ENCODE measurements at regions not wholly inside any gene's neighbourhood (a gene's known extent, or its start where the extent isn't known, plus 50 kb on each side); places are given as distances from the start of the nearest gene placed in this dataset.

- H4K20me1 ChIP-seq (replicated peaks; ENCODE audit: control insufficient read depth, insufficient read depth, low read length), result no peaks in the 10 kb centered on the region
- ATAC-seq, result no peak
- POLR2A ChIA-PET, result no interaction called here
- H3K4me2 ChIP-seq (ENCODE audit: insufficient read depth, low read length), result no peak overlapping the region
- CTCF ChIA-PET (ENCODE audit: low intra/inter-chr PET ratio), result no interaction called here
- H3K27me3 ChIP-seq (ENCODE audit: control insufficient read depth in 2 of 2, insufficient read depth in 2 of 2, low read length in 2 of 2), result no peaks in the 10 kb centered on the region
- BruUV-seq (replicated peaks), result no TSS peak
- no peak overlapping the region for H3K4me3 ChIP-seq
- no peaks in the 10 kb centered on the region for H3K9me1 ChIP-seq (ENCODE audit: control insufficient read depth, insufficient read depth, low read length)
- no peak for FAIRE-seq
- no peaks in the 10 kb centered on the region for H3K36me3 ChIP-seq (ENCODE audit: control insufficient read depth, insufficient read depth, low read length)
- intact Hi-C loops (cut with micrococcal nuclease) (no loop called here), in situ Hi-C loops (cut with MboI) (no loop called here)
- no peak for TF ChIP-seq ZNF12 (CRISPR knock-in tag; IDR thresholded peaks at IDR 0.05)
- TF ChIP-seq NCOA1 (IDR thresholded peaks at IDR 0.05; ENCODE audit: low read depth), result no peak
- TF ChIP-seq ELK1 (CRISPR knock-in tag; IDR thresholded peaks at IDR 0.05), result no peak
- TF ChIP-seq ARID4B (CRISPR knock-in tag; IDR thresholded peaks at IDR 0.05), result no peak
- TF ChIP-seq GTF3C2 (IDR thresholded peaks at IDR 0.05; ENCODE audit: borderline replicate concordance, extremely low read depth, insufficient read length), result no peak
- H3K27ac ChIP-seq (ENCODE audit: extremely low read depth, low read depth, low read length), result no peak overlapping the region
- H3K9me3 ChIP-seq (replicated peaks; ENCODE audit: control insufficient read depth, insufficient read depth, low read depth, low read length), result no peaks in the 10 kb centered on the region; the same call in 1 of the 2 replicates
- H2AFZ ChIP-seq (ENCODE audit: low read depth, low read length), result no peak overlapping the region
- H3K4me1 ChIP-seq (replicated peaks in 1 of 2; ENCODE audit: control insufficient read depth in 2 of 2, insufficient read depth in 2 of 2, low read length in 2 of 2), result no peaks in the 10 kb centered on the region
- H3K79me2 ChIP-seq (ENCODE audit: control insufficient read depth, insufficient read depth, low read length), result no peaks in the 10 kb centered on the region
- WGBS (ENCODE audit: insufficient coverage, low coverage, missing lambda C conversion rate), result 0% methylated on average over 1 of the region's 1 CpG
- no peak overlapping the region for H3K9ac ChIP-seq (ENCODE audit: insufficient read depth in 1 of 2, low read depth in 2 of 2, low read length in 2 of 2)
- DNase-seq (ENCODE audit: extremely low read depth in 1 of 4, low spot score in 3 of 4), result no peak
These were observed 380.1 kb downstream of the NUF2 start for GRCh38 chr1:163701783-163702374.

Data from K562 (cell line).